HG03159 (cell line): ENCODE measurements at regions not wholly inside any gene's neighbourhood (a gene's known extent, or its start where the extent isn't known, plus 50 kb on each side); places are given as distances from the start of the nearest gene placed in this dataset.

Source experiments
- ATAC-seq: cut with Tn5 transposase; IDR thresholded peaks from one replicate; pipeline ENCODE4 v1.9.1; 2021; ENCODE audit warnings: mild to moderate bottlenecking, moderate library complexity; ENCODE audit not compliant: unreplicated experiment

DNA sequence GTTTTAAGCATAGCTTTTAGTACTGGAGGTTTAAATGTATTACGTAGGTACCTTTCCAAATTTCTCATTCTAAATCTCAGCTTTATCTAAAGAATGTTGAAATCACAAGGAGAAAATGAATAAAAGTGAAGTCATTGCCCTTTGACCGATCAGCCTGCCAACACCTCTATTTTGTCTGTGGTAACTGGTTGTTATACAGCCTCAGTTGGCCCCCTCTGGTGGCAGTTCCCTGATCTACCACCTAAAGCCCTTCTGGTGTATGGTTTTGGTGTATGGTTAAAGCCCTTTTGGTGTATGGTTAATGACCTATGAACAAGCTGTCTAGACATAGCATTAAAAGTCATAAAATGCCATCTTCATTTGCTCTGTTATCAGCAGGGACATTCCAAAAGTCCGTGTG is 378.2 kb upstream of the AZI2 start:
- peak; percentile 94 for ATAC-seq

DNA sequence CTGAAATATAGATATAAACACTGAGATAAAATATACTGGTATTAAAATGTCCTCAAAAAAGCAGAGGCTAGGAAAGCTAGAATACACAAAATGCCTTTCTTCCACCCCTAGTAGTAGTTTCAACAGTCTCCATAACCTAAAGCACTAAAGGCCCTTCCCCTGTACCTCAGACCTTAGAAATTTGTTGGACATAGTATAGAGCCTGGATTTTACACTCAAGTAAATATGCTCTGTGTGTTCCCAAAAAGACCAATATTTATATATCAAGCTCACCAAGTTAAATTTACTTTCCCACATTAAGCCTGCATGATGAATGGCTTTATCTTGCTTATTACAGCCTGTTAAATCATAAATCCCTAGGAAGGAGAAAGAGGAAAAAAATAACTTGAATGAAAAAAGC is 378.7 kb upstream of the AZI2 start:
- no peak for ATAC-seq

DNA sequence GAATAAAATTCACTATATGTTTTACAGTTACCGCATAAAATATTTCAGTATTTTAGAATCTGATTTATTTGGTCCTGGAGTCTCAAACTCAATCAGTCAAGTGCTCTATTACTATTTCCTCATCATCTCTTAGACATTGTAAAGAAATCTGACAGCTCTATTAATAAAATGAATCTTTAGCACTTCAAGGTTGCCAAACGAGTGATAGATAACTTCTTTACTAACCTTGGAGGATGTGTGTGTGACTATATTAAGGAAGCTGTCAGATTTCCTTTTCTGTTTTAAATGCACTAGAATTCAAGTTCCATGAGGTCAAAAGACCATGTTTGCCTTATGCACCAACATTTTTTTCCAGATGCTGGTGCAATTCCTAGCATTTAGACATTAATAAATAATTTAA is 389.8 kb upstream of the AZI2 start:
- no peak for ATAC-seq

DNA sequence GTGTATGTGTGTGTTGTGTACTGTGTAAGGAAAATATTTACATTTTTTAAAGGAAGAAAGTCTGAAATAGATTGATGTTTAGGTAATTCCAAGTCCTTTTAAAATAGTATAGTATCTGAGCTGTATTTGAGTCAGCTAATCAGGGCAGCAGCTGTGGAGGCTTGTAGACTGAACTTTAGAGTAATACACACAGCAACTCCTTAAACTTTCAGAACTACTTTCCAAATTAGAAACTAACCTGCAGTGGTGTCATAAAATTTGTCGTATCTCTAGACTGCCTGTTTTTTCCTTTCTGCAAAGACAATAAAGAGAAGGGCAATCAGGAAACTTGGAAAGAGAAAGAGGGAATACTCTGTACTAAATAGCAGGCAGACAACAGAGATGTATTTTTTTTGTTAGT is 391.0 kb upstream of the AZI2 start:
- no peak for ATAC-seq

DNA sequence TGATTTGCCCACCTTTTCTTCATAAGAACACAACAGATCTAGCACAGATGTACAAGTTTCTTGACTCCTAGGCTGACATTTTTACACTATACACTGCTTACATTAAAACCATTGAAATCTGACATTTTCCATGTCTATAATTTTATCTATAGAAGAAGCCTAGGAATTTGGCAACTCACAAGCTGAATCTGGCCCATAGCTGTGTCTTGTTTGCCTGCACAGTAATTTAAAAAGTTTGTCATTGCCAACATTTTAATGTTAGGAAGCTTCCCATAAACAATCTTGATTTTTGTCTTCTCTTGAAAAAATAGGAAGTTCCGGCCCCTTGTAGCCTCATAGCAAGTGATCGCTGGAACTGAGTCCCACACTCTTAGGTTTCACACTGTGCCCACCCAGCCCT is 394.6 kb upstream of the AZI2 start:
- ATAC-seq: no peak

DNA sequence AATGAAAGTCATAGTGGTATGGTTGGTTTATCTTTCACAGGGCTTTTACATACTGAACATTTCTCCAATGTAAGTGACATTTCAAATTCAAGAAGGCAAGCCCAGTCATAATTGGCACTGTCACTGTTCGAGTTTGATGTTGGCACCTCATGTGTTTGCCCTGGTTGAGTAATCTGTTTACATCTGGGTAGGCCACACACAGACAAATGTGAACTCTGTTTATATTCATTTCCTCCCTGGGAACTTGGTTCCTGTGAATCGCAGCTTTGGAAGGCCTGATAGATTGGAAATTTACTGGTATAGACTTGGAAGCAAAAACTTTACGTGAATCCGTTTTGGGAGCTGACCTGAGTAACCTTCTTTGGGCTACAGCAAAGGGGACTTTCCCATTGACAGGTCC is 395.2 kb upstream of the AZI2 start:
- no peak for ATAC-seq

DNA sequence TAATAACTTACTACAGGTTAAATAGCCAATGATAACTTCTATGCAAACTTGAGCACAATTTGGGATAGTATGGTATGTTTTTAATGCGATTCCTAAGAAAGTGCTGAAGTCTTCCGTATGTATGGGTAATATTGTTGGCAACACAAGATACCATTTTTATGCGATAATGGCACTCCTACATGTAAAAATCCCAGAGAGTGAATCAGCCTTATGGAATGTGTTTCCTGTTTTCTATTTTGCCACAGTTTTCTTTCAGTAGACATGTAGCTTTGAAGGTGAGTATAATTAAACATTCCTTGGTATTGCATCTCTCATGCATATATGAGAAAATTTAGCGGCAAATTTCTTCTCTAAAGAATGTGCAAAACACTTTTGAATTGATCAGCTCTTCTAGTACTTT is 396.8 kb upstream of the AZI2 start:
- no peak for ATAC-seq

DNA sequence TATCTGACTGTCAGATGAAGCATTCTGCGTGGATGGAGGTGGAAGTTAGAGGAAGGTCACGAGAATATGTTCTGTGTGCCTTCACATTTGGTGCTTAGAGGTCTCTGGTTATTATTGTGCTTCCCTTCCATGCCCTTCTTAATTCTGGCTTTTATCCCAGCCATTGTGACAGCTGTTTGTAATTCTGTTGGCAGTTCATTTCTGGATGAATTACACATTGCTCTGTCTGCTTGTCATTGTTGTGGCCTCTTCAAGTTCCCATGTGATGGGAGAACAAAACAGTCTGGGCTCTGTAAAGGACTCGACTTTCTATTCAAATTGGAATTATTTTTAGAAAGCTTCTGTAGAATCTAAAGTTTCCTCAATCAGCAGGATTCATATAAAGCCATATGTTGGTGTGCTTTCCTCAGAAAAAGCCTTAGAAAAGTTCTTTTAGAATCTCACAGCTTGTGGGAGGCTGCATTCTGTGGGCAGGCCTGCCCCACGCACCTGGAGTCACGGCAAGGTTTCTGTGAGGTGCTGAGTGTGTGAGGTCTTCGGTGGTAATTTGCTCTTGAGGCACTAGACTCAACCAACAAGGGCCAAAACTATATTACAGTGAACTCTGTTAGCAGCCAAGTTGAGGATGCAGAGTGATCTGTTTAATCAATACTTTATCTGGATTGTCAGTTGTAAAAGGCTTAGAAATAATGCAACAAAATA is 397.4 kb upstream of the AZI2 start:
- ATAC-seq: no peak

DNA sequence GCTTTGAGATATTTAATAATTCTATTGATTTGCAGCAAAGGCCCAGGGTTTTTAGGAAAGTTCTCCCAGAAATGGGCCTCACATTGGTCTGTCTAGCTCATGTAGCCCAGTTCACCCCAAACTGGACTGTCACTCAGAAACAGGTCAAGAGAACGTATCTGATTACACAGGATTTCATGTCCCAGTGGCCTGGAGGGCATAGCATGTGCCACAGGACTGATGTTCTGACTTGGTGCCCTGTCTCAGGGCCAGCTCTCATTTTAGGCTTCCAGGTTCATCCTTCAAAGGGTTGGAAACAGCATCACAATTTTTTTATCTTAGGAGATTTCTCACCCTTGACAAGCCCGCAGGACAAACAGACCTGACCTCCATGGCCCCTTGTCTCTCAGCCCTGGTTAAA is 398.4 kb upstream of the AZI2 start:
- ATAC-seq: no peak

DNA sequence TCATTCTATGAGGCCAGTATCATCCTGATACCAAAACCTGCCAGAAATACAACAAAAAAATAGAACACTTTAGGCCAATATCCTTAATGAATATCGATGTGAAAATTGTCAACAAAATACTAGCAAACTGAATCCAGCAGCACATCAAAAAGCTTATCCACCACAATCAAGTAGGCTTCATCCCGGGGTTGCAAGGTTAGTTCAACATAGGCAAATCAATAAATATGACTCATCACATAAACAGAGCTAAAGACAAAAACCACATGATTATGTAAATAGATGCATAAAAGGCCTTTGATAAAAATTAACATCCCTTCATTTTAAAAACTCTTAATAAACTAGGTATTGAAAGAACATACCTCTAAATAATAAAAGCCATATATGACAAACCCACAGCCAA is 403.2 kb upstream of the AZI2 start:
- ATAC-seq: no peak

DNA sequence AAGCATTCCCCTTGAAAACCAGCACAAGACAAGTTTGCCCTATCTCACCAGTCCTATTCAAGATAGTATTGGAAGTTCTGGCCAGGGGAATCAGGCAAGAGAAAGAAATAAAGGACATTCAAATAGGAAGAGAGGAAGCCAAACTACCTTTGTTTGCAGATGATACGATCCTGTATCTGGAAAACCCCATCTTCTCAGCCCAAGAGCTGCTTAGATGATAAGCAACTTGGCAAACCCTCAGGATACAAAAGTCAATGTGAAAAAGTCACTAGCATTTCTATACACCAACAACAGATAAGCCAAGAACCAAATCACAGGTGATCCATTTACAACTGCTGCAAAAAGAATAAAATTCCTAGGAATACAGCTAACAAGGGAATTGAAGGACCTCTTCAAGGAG is 403.7 kb upstream of the AZI2 start:
- ATAC-seq: no peak

DNA sequence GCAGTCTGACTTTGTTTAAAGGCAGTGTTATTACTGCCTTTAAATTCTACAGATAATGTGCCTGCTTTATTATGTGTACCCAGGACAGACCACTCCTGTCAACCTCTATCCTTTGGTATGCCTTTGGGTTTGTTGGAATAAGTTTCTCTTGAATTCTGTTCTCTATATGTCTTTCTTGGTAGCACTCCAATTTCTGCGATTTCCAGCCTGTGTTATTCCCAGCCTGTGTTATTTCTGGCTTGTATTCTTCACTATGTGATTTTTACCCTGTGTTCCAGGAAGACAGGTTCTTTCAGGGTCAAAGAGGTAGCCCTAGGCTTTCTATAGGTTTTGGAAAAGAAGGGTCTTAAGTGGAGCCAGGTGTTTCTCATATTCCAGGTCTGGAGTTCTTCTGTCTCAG is 407.4 kb upstream of the AZI2 start:
- no peak for ATAC-seq

DNA sequence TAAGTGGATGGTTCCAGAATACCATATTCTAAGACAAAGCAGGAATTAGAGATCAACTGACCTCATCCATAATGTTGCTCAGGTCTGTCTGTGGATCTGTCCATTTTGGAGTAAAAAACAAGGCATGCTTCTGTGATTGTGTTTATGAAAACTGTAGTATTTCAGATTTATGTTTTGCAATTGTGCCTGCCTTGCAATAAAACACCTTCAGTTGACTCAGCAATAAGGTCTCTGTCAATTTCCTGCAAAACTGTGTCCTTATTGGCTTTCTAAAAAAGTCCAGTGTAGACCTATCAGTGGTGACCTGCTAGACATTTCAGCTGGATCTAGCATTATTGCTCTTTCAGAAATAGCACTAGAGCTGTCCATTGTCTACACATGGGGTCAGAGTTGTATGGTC is 409.5 kb upstream of the AZI2 start:
- ATAC-seq: no peak

DNA sequence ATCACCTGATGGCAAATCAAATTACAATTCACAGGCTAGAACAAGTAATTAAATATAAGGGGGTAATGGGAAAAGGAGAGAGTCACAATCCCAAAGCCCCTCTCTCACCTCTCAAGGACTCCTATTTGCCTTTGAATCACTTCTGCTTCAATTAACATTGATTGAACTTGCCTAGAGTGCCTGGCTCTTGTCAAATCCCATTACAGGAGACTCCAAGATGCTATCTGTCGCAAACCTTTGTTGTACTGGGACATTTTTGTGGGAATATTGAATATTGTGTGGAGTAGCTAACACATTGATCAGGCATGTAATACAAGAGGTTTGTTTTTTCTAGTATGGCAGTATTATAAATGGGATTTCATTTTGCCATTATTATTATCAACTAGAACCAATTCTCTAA is 412.8 kb upstream of the AZI2 start:
- no peak for ATAC-seq

DNA sequence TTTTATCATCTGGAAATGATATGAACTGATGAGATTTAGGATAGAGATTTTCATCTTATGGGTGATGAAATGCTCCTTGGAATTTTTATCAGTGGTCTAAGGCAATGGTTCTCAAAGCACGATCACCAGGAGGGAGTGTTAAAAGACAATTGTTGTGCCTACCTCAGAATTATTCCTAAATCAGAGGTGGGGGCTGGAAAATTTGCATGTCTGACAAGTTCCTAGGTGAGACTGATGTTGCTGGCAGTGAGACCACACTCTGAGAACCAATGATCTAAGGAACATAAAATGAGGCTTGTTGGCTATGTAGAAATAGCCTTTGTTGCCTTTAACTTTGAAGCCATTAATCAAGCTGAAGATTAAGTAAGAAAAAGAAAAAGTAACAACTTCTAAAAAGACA is 416.6 kb upstream of the AZI2 start:
- no peak for ATAC-seq

DNA sequence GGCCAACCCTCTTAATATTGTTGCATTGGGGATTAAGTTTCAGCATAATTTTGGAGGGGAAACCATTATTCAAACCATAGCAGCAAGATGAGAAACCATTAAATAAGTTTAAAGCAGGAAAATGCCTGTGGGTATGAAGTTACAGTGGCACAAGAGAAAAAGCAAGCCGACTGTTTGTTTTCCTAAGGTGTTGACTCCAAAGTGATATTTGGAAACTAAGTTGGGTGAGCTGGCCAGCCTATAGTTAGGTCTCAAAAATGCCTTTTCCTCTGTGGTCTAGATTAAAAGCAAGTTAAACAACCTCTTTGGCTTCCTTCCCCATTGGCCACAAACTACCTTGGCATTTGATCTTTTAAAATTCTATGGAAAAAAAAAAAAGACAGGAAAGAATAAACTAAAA is 419.8 kb upstream of the AZI2 start:
- no peak for ATAC-seq

DNA sequence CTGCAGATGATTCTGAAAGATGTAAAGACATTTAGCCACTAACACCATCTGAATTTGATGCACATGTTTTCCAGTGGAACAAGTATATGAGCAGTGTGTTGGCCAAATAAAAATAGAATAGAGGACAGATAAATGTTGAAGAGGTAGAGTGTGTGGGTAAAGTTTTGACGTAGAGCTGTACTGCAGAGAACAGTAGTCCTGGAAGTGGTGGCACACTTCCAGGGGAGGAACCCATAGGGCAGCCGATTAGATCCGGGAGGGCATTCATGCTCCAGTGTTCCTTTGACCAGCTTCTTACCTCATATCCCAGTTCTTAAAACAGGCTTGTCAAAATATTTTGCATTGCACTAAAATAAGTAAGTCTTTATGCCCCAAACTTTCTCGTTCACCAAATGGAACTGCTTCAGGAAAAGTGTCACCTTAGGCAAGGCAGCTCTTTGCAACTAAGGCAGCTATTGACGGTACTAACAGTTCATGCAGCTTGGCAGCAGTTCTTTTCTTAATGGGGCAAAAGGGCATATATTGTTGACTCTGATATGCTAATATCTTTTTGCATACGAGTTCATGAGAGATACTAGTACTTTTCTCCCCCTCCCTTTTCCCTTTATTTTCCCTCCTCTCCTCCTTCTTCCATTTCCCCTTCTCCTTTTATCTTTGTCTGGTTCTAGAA is 429.3 kb upstream of the AZI2 start:
- ATAC-seq: no peak

DNA sequence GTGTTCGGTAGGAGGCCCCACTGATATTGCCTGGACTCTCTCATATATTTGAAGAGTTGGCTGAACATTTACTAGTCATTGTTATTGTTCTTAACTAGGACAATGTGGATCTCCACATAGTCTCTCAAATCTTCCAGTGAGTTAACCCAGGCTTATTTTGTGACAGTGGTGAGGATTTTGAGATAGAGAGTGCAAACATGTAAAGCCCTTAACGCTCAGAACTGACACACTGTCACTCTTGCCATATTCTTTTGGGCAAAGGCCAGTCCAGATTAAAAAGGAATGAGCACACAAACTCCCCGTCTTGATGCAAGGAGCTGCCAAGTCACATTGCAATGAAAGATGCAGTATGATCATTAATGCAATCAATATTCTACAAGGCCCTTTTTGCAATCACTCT is 431.9 kb upstream of the AZI2 start:
- no peak for ATAC-seq

DNA sequence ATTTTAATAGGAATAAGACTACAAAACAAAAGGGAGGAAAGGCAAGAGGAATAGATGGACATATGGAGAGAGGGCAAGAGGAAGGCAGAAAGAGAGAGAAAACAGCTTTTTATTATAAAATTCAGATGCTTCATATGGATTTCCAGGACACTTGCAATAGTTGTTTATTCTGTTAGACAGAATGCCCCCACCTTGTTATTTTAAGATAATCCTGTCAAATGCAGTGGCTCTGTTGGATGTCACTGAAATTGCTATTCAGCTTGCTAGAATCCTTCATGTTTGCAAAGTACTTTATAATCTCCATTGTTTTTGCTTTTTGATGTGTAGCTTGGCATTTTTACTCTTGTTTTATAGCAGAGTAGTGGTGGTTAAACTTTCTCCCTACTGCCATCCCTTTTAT is 432.4 kb upstream of the AZI2 start:
- no peak for ATAC-seq

DNA sequence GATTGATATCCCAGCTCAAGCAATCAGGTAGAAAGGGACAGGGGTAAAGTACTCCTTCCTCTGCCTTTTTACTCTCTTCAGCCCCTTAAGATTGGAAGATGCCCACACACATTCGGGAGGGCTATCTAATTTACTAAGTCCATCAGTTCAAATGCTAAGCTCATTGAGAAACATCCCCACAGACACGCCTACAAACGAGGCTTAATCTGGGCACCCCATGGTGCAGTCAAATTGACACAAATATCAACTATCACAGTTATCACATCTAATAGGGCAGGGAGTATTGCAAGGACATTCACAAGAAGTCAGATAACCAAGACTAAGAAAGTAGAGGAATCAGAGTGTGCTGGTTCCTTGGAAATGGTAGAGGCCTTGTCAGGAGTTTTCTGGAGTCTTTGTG is 437.8 kb upstream of the AZI2 start:
- ATAC-seq: no peak

DNA sequence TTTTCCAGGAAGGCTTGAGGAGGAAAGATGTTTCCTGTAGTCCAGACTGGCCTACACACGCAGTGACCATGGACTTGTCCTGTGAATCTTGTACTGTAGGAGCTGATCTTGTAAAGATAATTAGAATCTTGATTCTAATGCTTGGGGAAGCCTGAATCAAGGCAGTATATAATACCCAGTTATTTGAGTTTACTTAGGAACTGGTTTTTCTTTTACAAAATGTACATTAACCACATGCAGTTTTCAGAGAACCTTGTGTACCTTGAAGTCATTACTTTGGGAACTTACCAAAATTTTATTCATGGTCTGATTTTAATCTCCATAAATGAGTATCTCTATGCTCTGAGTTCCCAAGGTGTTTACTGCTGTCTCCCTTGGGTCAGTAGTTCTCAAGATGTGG is 439.9 kb upstream of the AZI2 start:
- no peak for ATAC-seq

DNA sequence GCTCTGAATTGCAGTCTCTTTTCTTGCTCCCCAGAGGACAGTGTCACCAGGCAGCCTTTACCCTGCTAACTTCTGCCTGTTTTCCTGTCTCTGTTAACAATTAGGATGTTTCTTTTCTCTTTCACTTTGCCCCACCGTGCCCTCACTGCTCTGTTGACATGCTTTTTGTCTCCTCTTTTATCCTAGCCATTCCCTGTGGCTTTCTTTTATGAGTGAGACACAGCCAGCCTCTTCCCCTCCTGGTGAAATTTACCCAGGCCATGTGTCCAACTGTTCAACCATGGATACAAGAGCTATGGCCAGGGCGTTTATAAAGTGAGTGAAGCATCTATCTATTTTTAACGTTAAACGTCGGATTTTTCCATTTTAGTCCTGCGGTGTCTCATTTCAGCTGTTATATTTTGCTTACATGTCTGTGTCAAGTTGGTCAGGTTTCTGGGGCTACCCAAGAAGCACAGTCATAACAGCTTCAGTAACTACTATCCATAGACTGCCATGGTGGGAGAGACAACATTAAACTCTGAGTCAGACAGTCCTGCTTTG is 443.2 kb upstream of the AZI2 start:
- no peak for ATAC-seq

DNA sequence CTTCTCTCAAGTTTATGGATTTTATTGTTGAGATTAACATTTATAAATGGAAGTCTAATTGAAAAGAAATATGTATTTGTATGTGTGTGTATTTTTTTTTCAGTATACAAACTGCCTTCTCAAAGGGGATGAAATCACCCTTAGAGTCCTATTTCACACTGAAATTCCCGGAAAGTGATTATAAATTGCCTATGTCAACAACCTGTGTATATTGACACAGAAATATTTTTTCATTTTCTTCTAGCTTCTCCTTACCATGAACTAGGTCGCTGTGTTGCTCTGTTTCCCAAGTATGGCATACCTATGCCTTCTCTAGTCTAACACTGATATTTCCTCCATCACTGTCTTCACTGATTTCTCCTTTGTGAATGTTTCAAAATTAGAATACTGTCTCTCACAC is 444.0 kb upstream of the AZI2 start:
- no peak for ATAC-seq
